Astrocyte of the spinal cord (primary cell): ENCODE measurements at regions not wholly inside any gene's neighbourhood (a gene's known extent, or its start where the extent isn't known, plus 50 kb on each side); places are given as distances from the start of the nearest gene placed in this dataset.

Experiments
- DNase-seq: peaks from one replicate; pipeline ENCODE4 v3.0.0; 2011; ENCODE audit warnings: low read depth, low spot score
- H3K4me3 ChIP-seq: 2 replicates; pipeline ENCODE4 v1.5.1; 2011; ENCODE audit warnings: low read depth, mild to moderate bottlenecking, low read length, moderate library complexity
- CTCF ChIP-seq: IDR thresholded peaks from 2 replicates; pipeline ENCODE4 v1.5.1; 2012; ENCODE audit warnings: low read depth, mild to moderate bottlenecking, low read length, inconsistent platforms
- in situ Hi-C: cut with HindIII; loops from 2 replicates; pipeline ENCODE4 v1.10.0; 2017; ENCODE audit warnings: low sequenced_read_pairs

GRCh38 chr6:170227996-170228945, 62.6 kb downstream of the DLL1 start:
- in situ Hi-C loops: no loop called here
- no peak overlapping the region for H3K4me3 ChIP-seq
- DNase-seq: no peak
- TF ChIP-seq CTCF: no peak

- H3K4me3 ChIP-seq: no peak overlapping the region
- no peak for TF ChIP-seq CTCF
- in situ Hi-C loops: no loop called here
- peak; percentile 36 for DNase-seq
Measured at GRCh38 chr6:170227521-170227983, 63.3 kb downstream of the DLL1 start.

GRCh38 chr6:170226647-170227046, 64.2 kb downstream of the DLL1 start:
- in situ Hi-C loops: no loop called here

GRCh38 chr6:170225852-170226417, 64.9 kb downstream of the DLL1 start:
- H3K4me3 ChIP-seq: no peak overlapping the region
- DNase-seq: no peak
- TF ChIP-seq CTCF: no peak
- in situ Hi-C loops: no loop called here

More at GRCh38 chr6:170226647-170227046, 64.2 kb downstream of the DLL1 start:
- DNase-seq: no peak
- no peak for TF ChIP-seq CTCF
- no peak overlapping the region for H3K4me3 ChIP-seq

DNA sequence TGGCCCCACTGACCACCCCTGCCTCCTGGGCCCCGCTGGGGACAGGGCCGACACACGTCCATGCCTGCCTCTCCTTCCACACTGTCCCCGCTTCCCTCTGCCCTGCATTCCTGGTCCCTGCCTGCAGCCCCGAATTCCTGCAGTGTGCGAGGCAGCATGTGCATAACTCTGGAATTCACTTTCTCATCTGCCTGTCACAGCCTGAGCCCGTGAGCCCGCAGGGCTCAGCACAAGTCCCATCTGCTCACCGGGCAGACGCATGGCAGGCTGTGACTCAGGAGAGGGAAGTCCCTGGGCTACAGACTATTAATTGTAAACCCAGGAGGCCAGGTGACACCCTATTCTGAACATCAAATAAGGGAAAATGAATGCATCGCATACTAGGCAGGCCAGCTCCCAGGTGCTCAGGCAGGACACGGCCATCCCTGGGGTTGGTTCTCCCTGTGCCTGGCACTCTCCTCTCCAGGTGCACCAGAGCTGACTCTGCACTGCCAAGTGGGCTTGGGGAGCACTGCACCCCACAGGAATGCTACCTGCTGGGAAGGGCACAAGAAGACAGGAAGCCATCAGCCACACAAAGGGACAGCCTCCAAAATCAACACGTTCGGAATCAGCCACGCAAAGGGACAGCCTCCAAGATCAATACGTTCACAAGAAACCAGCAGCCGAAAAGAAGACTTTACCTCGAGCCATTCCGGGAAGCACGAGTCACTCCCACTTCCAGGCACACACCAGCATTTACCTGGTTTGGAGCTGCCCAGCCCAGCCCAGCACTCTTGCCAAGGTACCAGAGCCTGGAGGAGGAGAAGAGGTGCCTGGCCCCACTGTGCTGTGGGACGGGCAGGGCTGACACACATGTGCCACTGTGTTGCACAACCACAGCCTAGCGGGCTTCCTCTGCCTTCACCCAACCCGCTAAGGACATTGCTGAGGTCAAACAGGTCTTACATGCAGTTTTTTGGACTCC, 65.9 kb downstream of the DLL1 start:
- in situ Hi-C loops: no loop called here
- TF ChIP-seq CTCF: no peak
- DNase-seq: peak; percentile 23
- no peak overlapping the region for H3K4me3 ChIP-seq
